Medulla oblongata (tissue), 1 donor: ENCODE measurements at regions not wholly inside any gene's neighbourhood (a gene's known extent, or its start where the extent isn't known, plus 50 kb on each side); places are given as distances from the start of the nearest gene placed in this dataset.
"Not testable (repeated sequence)": the region's sequence is repeated elsewhere in the genome, so short reads cannot be mapped to it uniquely, and the experiment has no call there.

ENCODE experiments used
- DNase-seq: peaks from one replicate; pipeline ENCODE4 v3.0.0-alpha.2; 2015; ENCODE audit errors: extremely low spot score

DNA sequence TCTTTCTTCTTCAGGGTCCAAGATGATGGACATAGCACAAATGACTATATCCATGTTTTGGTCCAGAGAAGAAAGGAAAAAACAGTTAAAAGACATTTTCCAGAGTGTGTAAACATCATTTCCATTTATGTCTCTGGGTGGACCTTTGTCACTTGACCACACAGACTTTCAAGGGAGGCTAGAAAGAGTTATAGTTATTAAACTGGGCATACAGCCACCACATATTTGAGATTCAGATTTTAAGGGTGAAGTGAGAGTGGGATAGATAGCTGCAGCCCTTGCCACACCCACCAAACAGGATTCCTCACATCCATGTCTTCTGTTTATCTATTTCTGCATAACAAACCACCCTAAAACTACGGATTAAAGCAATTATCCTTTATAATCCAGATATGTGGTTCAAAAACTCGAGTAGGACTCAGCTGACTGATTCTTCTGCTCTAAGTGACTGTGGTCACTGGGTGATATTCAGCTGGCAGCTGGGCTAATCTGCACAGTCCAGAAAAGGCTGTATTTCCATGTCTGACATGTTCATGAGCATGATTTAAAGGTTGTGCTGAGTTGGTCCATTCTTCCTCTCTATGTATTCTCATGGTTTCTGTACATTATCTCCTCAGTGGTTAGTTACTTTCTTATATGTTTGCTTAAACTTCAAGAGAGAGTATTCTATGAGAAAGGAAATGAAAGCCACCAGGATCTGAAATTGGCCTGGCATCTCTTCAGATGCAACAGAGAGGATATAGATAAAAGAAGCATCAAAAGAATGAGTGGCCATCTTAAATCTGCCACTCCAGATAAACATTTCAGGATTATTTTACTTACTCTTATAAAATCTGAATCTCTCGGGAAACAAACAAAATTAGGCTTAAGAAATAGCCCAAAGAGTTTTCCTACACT is 459.8 kb upstream of the CTSO start:
- DNase-seq, result no peak

GRCh38 chr4:156411531-156411930 is 457.9 kb upstream of the CTSO start:
- DNase-seq, result no peak

- no peak for DNase-seq
These were observed 455.1 kb upstream of the CTSO start for GRCh38 chr4:156408749-156409148.

- no peak for DNase-seq
These were observed 447.7 kb upstream of the CTSO start for GRCh38 chr4:156401371-156401770.

DNA sequence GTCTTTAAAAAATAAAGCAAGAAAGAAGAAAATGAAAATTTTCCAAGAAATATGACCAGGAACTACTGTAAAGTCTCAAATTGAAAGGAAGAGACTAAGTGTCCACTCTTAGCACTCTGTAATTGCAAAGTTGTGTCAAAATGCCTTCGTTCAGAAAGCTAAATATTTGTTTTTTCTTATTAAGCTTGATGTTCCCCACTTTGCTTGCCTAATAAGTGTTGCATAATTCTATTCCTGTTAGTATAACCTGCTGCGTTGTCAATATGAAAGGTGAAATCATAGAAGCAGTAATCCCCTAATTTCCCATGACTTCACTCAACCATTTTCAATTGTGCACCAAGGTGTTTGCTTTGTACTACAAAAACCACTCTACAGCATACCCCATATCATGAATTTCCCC is 442.9 kb upstream of the CTSO start:
- DNase-seq, result no peak

DNA sequence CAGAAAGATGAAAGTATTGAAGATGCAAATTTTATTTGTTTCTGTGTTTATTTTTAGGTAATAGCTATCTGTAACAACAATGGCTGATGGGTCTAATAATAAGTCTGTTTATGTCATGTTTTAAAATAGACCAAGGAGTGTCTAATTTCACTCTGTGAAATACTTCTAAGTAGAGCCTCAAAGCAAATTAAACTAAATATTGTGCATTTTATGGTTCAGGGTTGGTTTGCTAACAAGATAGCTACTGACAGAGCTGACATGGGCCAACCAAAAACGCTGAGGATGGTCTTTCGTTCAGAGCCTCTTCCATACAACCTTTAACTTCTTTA is 437.6 kb upstream of the CTSO start:
- no peak for DNase-seq

GRCh38 chr4:156390599-156391324 is 437.1 kb upstream of the CTSO start:
- peak; percentile 22 for DNase-seq

DNA sequence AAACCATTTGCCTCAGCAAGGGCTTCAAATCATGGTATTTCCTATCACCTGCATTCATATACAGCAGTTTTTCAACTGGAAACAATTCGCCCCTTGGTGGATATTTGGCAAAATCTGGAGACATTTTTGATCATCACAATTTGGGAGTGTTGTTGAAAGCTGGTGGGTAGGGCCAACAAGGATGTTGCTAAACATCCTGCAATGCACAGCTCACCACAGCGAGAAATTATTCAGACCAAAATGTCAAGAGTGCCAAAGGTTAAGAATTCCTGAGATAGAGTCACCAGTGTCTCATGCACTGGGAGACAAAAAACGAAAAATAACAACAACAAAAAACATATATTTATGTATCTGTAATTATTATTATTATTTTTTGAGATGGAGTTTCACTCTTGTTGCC is 435.2 kb upstream of the CTSO start:
- no peak for DNase-seq

DNA sequence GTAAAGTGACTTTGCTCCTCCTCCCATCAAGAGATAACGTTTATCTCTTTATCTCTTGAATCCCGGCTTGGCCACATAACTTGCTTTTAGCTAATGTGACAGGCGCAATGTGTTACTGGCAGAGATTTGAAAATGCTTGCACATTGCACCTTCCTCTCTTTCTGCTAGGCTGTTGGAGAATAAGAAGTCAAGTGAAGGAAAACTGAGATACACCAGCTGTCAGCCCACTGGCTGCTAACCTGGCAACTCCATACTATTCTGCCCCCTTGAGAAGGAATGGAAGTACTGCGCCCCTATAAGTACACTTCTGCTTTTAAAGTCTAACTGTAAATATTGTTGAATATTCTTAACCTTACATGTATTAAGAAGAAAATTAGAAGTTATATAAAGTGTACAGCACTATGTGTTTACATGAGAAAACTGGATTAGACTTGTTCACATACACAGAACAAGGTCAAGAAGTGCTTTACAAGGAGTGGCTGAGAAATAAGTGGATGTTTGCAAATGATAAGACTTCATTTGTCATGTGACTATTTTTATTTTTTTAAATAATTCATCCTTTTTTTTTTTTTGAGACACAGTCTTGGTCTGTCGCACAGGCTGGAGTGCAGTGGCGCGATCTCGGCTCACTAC is 424.5 kb upstream of the CTSO start:
- DNase-seq, result peak; percentile 25

DNA sequence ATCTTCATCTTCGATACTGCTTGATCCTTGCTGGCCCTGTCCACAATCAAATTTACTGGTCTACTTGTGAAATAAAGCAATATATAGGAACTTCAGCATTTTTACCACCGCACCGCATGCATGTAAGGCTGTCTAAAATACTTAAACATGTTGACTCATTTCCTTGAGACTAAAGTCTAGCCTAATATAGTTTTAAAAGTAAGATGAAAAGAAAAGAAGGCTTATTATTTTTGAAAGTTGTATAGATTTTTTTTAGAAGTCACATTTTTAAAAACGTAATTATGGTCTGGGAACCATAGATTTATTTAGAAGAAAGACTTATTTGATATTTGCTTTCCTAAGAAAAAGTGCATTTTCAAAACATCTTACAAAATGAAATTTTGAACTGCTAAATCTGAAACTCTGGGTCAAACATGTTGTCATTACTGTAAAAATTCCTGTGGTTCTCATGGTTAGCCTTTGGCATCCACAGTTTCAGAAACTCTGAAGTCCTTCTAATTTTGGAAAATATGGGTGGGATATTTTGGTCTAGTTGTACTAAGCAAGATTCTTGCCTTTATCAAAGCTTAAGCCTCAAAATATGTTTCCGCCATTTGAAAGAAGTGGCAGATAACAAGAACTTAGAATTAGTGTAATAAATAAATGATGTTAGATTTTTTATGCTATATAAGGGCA is 423.5 kb upstream of the CTSO start:
- DNase-seq, result no peak

DNA sequence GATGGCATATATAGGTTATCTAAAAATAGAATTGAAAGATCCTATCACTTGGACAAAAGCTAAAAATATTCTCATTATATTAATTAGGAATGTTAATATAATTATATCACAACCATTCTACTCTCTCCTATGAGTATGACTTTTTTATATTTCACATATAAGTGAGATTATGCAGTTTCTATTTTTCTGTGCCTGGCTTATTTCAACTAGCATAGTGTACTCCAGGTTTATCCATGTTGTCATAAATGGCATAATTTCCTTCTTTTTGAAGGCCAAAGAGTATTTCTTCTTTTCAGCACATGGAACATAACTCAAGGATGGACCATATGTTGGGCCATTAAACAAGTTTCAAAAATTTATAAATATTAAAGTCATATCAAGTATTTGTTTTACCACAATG is 421.2 kb upstream of the CTSO start:
- DNase-seq, result no peak

- DNase-seq, result no peak
These were observed 420.4 kb upstream of the CTSO start for GRCh38 chr4:156374069-156374468.

DNA sequence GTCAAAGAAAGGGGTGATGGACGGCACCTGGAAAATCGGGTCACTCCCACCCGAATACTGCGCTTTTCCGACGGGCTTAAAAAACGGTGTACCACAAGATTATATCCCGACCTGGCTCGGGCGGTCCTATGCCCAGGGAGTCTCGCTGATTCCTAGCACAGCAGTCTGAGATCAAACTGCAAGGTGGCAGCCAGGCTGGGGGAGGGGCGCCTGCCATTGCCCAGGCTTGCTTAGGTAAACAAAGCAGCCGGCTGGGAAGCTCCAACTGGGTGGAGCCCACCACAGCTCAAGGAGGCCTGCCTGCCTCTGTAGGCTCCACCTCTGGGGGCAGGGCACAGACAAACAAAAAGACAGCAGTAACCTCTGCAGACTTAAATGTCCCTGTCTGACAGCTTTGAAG is 413.8 kb upstream of the CTSO start:
- DNase-seq, result not testable (repeated sequence)

DNA sequence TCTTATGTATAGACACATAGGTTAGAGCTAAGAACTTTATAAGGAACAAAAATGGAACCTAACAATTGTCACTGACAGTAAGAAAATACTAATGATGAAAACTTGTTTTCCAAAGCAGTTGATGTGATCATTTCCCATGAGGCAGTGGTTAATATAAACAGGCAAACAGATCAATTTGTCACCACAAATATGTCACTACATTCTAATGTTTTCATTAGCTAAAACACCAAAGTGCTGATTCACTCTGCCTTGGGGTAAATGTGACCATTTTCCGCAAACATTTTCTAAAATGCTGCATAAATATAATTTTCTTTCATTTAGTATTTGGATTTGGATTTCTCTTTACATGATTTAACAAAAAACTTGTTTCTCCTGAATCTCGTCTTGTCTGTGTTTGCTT is 408.9 kb upstream of the CTSO start:
- no peak for DNase-seq

DNA sequence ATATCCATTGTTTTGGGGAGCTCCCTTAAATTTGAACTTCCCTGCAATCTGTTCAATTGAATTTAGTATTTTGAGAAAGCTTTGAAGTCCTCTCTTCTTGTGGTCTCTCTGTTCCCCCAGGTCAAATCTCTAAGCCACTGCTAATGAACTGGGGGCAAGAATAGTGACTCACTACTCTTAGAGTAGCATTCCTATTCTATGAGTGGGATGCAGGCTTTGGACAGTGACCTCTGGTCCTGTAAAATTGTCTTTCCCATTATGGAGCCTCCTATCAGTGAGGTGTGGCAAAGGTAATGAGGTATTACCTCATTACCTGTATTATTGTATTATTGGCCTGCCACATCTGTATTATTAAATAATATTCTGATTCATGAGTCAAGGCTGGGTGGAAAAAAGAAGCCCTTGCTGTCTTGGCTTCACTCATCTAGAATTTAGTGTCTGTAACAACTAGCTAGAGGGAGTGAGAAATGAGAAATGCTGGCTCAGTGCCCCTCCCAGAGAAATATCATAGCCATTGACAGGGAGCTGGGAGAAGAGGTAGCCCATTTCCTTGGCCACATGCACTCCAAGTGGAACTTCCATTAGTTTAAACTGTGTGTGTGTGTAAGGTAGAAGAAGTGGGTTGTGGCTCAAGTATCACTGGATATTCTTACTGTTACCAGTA is 393.9 kb upstream of the CTSO start:
- no peak for DNase-seq

DNA sequence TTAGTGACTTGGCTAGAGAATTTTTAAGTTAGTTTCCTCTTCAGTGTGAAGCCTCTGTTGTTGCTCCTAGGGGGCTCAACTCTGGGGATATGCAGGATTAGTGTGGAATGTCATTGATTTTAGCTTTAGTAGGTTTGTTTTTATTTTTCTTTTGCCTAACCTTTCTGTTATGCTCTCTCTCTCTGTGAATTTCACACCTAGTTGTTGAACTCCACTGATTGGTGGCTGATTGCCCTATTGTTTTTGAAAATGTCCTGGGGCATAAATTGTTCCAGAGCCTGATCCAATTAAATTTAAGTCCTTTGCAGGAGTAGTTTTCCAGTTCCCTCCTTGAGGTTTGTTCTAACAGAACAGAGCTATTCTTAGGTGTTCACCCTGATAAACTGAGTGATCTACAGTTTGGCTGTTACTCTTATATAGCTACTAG is 393.3 kb upstream of the CTSO start:
- no peak for DNase-seq

- no peak for DNase-seq
These were observed 390.7 kb upstream of the CTSO start for GRCh38 chr4:156344397-156344796.

GRCh38 chr4:156336511-156336910 is 382.8 kb upstream of the CTSO start:
- DNase-seq, result no peak

- no peak for DNase-seq
These were observed 382.1 kb upstream of the CTSO start for GRCh38 chr4:156335721-156336120.

- no peak for DNase-seq
These were observed 376.9 kb upstream of the CTSO start for GRCh38 chr4:156330436-156331031.

- peak; percentile 25 for DNase-seq
These were observed 376.1 kb upstream of the CTSO start for GRCh38 chr4:156329779-156330178.
